ENCODE measurements at regions not wholly inside any gene's neighbourhood (a gene's known extent, or its start where the extent isn't known, plus 50 kb on each side); places are given as distances from the start of the nearest gene placed in this dataset.

GRCh38 chr17:71376933-71377332 lies 743.9 kb upstream of the SOX9 start:
- no peak for DNase-seq

GRCh38 chr17:71378036-71378435 lies 742.8 kb upstream of the SOX9 start:
- no peak for DNase-seq

- no peak for DNase-seq
Measured at GRCh38 chr17:71378741-71379140, 742.1 kb upstream of the SOX9 start.

GRCh38 chr17:71379512-71379911 lies 741.3 kb upstream of the SOX9 start:
- no peak for DNase-seq

- DNase-seq: no peak
Measured at GRCh38 chr17:71380535-71380934, 740.3 kb upstream of the SOX9 start.

- no peak for DNase-seq
Measured at GRCh38 chr17:71380936-71381335, 739.9 kb upstream of the SOX9 start.

GRCh38 chr17:71383091-71383490 lies 737.7 kb upstream of the SOX9 start:
- DNase-seq: no peak

- no peak for DNase-seq
Measured at GRCh38 chr17:71387456-71387855, 733.4 kb upstream of the SOX9 start.

- DNase-seq: no peak
Measured at GRCh38 chr17:71392715-71393567, 727.9 kb upstream of the SOX9 start.

GRCh38 chr17:71395901-71396300 lies 724.9 kb upstream of the SOX9 start:
- DNase-seq: no peak

- no peak for DNase-seq
Measured at GRCh38 chr17:71396711-71397110, 724.1 kb upstream of the SOX9 start.

GRCh38 chr17:71398025-71398424 lies 722.8 kb upstream of the SOX9 start:
- no peak for DNase-seq

- DNase-seq: no peak
Measured at GRCh38 chr17:71398800-71399219, 722.0 kb upstream of the SOX9 start.

- DNase-seq: no peak
Measured at GRCh38 chr17:71399221-71399620, 721.6 kb upstream of the SOX9 start.

GRCh38 chr17:71399649-71400048 lies 721.2 kb upstream of the SOX9 start:
- DNase-seq: no peak

GRCh38 chr17:71402007-71402406 lies 718.8 kb upstream of the SOX9 start:
- no peak for DNase-seq

GRCh38 chr17:71402661-71403141 lies 718.1 kb upstream of the SOX9 start:
- no peak for DNase-seq

GRCh38 chr17:71405101-71405500 lies 715.7 kb upstream of the SOX9 start:
- no peak for DNase-seq

GRCh38 chr17:71407981-71408380 lies 712.8 kb upstream of the SOX9 start:
- DNase-seq: no peak

- DNase-seq: no peak
Measured at GRCh38 chr17:71409137-71409536, 711.7 kb upstream of the SOX9 start.

- DNase-seq: no peak
Measured at GRCh38 chr17:71409712-71410111, 711.1 kb upstream of the SOX9 start.

- no peak for DNase-seq
Measured at GRCh38 chr17:71412803-71413202, 708.0 kb upstream of the SOX9 start.

- no peak for DNase-seq
Measured at GRCh38 chr17:71413935-71414334, 706.9 kb upstream of the SOX9 start.

GRCh38 chr17:71417142-71417541 lies 703.7 kb upstream of the SOX9 start:
- DNase-seq: no peak

- DNase-seq: no peak
Measured at GRCh38 chr17:71422968-71423367, 697.9 kb upstream of the SOX9 start.
